ENCODE measurements at regions not wholly inside any gene's neighbourhood (a gene's known extent, or its start where the extent isn't known, plus 50 kb on each side); places are given as distances from the start of the nearest gene placed in this dataset.

- TF ChIP-seq ZNF207 (IDR thresholded peaks at IDR 0.05; ENCODE audit: borderline replicate concordance) (no peak), MYPOP (CRISPR knock-in tag; IDR thresholded peaks at IDR 0.05) (no peak), RNF219 (CRISPR knock-in tag; IDR thresholded peaks at IDR 0.05) (no peak), PCBP1 (IDR thresholded peaks at IDR 0.05; ENCODE audit: borderline replicate concordance, low read depth, low read length) (no peak), ZNF367 (CRISPR knock-in tag; IDR thresholded peaks at IDR 0.05; ENCODE audit: borderline replicate concordance) (no peak), RAD51 (IDR thresholded peaks at IDR 0.05; ENCODE audit: borderline replicate concordance) (no peak)
These were observed 65.7 kb downstream of the PTHLH start (continued) for GRCh38 chr12:27906658-27907473.

- no peak overlapping the region for H3K27ac ChIP-seq (ENCODE audit: extremely low read length, insufficient read depth, low read length)
- no peaks in the 10 kb centered on the region for H3K36me3 ChIP-seq (replicated peaks in 1 of 2; ENCODE audit: control insufficient read depth in 1 of 2, insufficient read depth in 2 of 2, low read length in 2 of 2)
- ATAC-seq (no peak), FAIRE-seq (no peak), DNase-seq (ENCODE audit: low spot score) (no peak)
- no peaks in the 10 kb centered on the region for H3K79me2 ChIP-seq (ENCODE audit: insufficient read depth, low read length)
- BruUV-seq (replicated peaks) = no TSS peak
- intact Hi-C loops (cut with micrococcal nuclease; ENCODE audit: unreplicated experiment) = loop anchor here (10.0 kb wide), 1 partner anchor 61 kb away; no protein-coding TSS in a partner anchor
- WGBS (ENCODE audit: low lambda C conversion rate) = 44% methylated on average over 3 of the region's 3 CpGs
- H3K4me3 ChIP-seq (replicated peaks in 1 of 3; ENCODE audit: insufficient read depth in 1 of 3, low read depth in 2 of 3, low read length in 3 of 3) = no peak overlapping the region
- no peak overlapping the region for H3K9ac ChIP-seq (ENCODE audit: insufficient read depth, low read depth, low read length)
- CTCF ChIA-PET (ENCODE audit: low intra/inter-chr PET ratio, low total read pairs) = no interaction called here
- TF ChIP-seq STAT5B (CRISPR knock-in tag; IDR thresholded peaks at IDR 0.05) = no peak
- 0 out of 2 replicates have a peak, but pooled peaks have one; percentile 45 for TF ChIP-seq ZNF44 (CRISPR knock-in tag; IDR thresholded peaks at IDR 0.05)
- 0 out of 2 replicates have a peak, but pooled peaks cover 5% of the 10 kb centered on the region for H3K9me3 ChIP-seq (ENCODE audit: low read length)
- POLR2A ChIA-PET = no interaction called here
- no peak overlapping the region for H2AFZ ChIP-seq (ENCODE audit: low read length)
- H3K4me1 ChIP-seq (ENCODE audit: insufficient read depth, low read length) = no peaks in the 10 kb centered on the region
- no peaks in the 10 kb centered on the region for H4K20me1 ChIP-seq (ENCODE audit: insufficient read depth, low read length)
- in situ Hi-C loops (cut with HindIII; ENCODE audit: extremely low pct_ligation_motif_present, low pct_unique_long_range_greater_than_20kb) = no loop called here
- no peak overlapping the region for H3K4me2 ChIP-seq (ENCODE audit: low read depth, low read length)
- H3K27me3 ChIP-seq (ENCODE audit: control insufficient read depth in 1 of 2, insufficient read depth in 2 of 2, low read length in 2 of 2) = no peaks in the 10 kb centered on the region; a peak in 2 of 5 replicates
These were observed 66.4 kb downstream of the PTHLH start for GRCh38 chr12:27906127-27906500.

Measured in HepG2 (cell line).